ENCODE measurements at regions not wholly inside any gene's neighbourhood (a gene's known extent, or its start where the extent isn't known, plus 50 kb on each side); places are given as distances from the start of the nearest gene placed in this dataset.

DNA sequence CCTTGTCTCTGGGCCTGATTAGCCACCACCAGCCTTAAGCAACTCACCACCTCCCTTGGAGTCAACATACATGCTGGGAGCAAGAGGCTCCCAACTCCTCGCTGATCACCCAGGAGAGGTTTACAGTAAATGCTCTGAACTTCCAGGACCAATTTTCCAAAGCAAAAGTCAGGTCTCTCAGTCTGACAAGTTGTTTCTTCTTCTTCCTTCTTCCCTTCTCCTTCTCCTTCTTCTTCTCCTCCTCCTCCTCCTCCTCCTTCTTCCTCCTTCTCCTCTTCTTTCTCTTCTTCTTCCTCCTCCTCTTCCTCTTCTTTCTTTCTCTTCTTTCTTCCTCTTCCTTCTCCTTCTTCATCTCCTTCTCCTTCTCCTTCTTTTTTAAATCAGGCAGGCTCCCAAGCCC lies 148.2 kb downstream of the NECTIN1 start:
- TF ChIP-seq, protein P1, sequence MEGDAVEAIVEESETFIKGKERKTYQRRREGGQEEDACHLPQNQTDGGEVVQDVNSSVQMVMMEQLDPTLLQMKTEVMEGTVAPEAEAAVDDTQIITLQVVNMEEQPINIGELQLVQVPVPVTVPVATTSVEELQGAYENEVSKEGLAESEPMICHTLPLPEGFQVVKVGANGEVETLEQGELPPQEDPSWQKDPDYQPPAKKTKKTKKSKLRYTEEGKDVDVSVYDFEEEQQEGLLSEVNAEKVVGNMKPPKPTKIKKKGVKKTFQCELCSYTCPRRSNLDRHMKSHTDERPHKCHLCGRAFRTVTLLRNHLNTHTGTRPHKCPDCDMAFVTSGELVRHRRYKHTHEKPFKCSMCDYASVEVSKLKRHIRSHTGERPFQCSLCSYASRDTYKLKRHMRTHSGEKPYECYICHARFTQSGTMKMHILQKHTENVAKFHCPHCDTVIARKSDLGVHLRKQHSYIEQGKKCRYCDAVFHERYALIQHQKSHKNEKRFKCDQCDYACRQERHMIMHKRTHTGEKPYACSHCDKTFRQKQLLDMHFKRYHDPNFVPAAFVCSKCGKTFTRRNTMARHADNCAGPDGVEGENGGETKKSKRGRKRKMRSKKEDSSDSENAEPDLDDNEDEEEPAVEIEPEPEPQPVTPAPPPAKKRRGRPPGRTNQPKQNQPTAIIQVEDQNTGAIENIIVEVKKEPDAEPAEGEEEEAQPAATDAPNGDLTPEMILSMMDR (IDR thresholded peaks at IDR 0.05), result no peak
- Histone ChIP-seq H3K4me1 (ENCODE audit: control insufficient read depth in 1 of 2, low read depth in 2 of 2) (peaks cover 7 to 16% of the 10 kb centered on the region in 2 donors), H3K9me3 (no peaks in the 10 kb centered on the region), H3K27ac (no peak overlapping the region), H3K36me3 (no peaks in the 10 kb centered on the region), H3K4me3 (no peak overlapping the region), H3K27me3 (replicated peaks; ENCODE audit: insufficient read depth) (no peaks in the 10 kb centered on the region)
- ATAC-seq (ENCODE audit: insufficient number of reproducible peaks, low FRiP score, low read depth), result no peak
- no peak for DNase-seq (ENCODE audit: low spot score)

DNA sequence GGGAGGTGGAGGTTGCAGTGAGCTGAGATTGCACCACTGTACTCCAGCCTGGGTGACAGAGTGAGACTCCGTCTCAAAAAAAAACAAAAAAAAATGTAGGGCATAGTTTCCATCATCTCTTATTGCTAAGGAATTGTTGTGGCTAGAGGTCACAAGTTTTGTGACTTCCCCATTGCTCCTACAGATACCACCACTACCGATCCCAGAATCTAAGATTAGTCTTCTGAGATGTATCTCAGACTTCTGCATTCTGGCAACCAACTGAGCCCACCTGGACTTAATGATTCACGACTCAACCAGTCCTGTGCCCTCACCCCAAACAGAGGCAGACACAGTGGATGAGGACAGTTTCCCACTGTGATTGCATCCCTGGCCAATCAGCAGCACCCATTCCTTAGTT lies 148.9 kb downstream of the NECTIN1 start:
- H3K4me3 ChIP-seq, result no peak overlapping the region
- no peak overlapping the region for H3K27ac ChIP-seq
- no peaks in the 10 kb centered on the region for H3K27me3 ChIP-seq (replicated peaks; ENCODE audit: insufficient read depth)
- H3K36me3 ChIP-seq, result no peaks in the 10 kb centered on the region
- ATAC-seq (ENCODE audit: insufficient number of reproducible peaks, low FRiP score, low read depth), result no peak
- H3K4me1 ChIP-seq (ENCODE audit: control insufficient read depth in 1 of 2, low read depth in 2 of 2), result peaks cover 7 to 14% of the 10 kb centered on the region in 2 donors
- DNase-seq (ENCODE audit: low spot score), result no peak
- no peaks in the 10 kb centered on the region for H3K9me3 ChIP-seq
- TF ChIP-seq, protein P1 (IDR thresholded peaks at IDR 0.05), result no peak

DNA sequence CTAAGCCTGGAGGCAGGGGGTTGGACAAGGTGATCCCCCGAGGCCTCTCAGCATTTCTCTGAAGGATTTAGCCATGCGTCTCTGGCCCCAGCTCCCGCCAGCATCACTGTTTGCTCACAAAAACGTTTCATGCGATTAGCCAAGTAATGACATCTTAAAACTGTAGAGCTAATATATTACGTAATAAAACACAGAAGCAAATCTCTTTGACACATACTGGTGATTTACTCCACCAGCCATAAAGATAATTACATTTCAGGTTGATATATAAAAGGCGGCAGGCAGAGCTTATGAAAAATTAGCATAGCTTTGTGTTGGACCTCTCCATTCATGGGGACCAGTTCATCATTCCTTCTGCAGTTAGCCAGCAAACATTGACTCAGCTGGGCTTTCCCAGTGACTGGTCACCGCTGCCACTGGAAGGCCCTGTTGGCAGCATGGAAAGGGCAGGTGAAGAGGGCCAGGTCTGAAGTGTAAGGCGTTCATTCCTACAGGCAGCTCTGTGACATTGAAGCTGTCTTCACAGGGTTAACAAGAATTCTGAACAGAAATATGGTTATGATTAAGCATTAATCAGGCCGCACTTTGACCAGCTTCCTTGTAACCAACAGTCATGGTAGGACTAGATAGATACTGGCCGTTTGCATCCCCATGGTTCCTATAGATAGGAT lies 150.3 kb downstream of the NECTIN1 start:
- no peak for DNase-seq (ENCODE audit: low spot score)
- Histone ChIP-seq H3K4me1 (ENCODE audit: control insufficient read depth in 1 of 2, low read depth in 2 of 2) (no peaks in the 10 kb centered on the region), H3K9me3 (no peaks in the 10 kb centered on the region), H3K4me3 (no peak overlapping the region), H3K36me3 (no peaks in the 10 kb centered on the region), H3K27me3 (replicated peaks; ENCODE audit: insufficient read depth) (no peaks in the 10 kb centered on the region), H3K27ac (no peak overlapping the region)
- no peak for ATAC-seq (ENCODE audit: insufficient number of reproducible peaks, low FRiP score, low read depth)
- TF ChIP-seq, protein P1 (IDR thresholded peaks at IDR 0.05), result no peak

DNA sequence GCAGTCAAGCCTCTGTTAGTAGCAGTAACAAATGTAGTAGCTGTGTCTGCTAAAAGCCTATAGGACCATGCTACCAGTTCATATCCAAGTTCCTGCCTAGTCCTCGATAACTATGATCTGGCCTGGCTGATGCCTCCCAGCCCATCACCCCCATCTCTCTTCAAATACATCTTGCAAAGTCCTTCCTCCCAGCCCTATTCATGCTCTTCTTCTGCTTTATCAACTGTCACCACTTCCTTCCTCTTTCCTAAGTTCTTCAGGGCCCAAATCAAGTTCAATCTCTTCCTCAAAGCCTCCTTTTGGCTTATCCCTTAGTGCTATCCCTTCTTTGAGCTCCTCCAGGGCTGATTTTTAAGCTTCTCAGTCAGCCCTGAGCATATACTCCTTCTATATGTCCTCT lies 150.9 kb upstream of the THY1 start:
- ATAC-seq (ENCODE audit: insufficient number of reproducible peaks, low FRiP score, low read depth), result no peak
- Histone ChIP-seq H3K36me3 (no peaks in the 10 kb centered on the region), H3K27me3 (replicated peaks; ENCODE audit: insufficient read depth) (no peaks in the 10 kb centered on the region), H3K4me1 (ENCODE audit: control insufficient read depth in 1 of 2, low read depth in 2 of 2) (no peaks in the 10 kb centered on the region), H3K9me3 (no peaks in the 10 kb centered on the region), H3K27ac (no peak overlapping the region), H3K4me3 (no peak overlapping the region)
- DNase-seq (ENCODE audit: low spot score), result no peak
- TF ChIP-seq, protein P1 (IDR thresholded peaks at IDR 0.05), result no peak

DNA sequence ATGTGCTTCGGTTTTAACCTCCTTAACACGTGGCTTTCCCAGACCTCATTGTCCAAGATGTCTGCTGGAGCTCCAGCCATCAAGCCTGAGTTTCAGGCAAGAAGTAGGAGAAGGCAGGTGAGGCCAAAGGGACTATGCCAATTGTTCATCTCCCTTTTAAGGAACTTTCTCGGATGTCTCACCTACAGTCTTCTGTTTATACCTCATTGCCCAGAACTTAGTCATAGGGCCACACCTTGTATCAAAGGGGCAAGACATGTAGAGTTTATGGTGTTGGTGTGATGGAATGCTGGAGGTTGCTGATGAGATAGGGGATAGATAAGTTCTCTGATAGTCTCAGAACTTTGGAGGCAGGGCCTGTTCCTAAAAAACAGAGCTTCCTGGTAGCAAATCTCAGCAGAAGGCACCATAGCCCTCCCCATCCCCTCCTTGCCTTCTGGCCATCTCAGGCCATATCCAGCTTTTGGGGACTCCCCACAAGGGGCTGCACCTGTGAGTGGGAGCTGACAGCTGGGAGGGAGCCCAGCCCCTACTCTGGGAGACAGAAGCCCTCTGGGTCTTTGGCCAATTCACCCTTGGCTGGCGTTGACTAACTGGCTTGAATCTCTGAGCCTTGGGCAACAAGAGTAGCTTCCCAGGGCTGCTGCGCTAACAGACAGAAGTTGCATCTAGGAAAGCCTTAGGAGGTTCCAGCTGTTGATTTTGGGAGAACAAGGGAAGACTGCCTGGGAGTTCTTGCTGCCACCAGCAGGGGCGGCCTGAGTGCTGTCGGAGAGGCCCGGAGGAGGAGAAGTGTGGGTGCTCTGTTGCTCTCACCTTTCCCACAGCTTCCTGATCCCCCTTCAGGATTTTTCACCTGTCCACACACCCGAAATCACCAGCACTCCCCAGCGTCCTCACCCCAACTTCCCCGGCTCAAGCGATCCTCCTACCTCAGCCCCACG lies 149.8 kb upstream of the THY1 start:
- H3K4me1 ChIP-seq (ENCODE audit: control insufficient read depth in 1 of 2, low read depth in 2 of 2), result no peaks in the 10 kb centered on the region
- DNase-seq (ENCODE audit: low spot score) (no peak), ATAC-seq (ENCODE audit: insufficient number of reproducible peaks, low FRiP score, low read depth) (no peak)
- TF ChIP-seq, protein P1 (IDR thresholded peaks at IDR 0.05), result no peak
- no peaks in the 10 kb centered on the region for H3K36me3 ChIP-seq
- no peak overlapping the region for H3K27ac ChIP-seq
- no peaks in the 10 kb centered on the region for H3K27me3 ChIP-seq (replicated peaks; ENCODE audit: insufficient read depth)
- no peak overlapping the region for H3K4me3 ChIP-seq
- H3K9me3 ChIP-seq, result no peaks in the 10 kb centered on the region
